ENCODE measurements at regions not wholly inside any gene's neighbourhood (a gene's known extent, or its start where the extent isn't known, plus 50 kb on each side); places are given as distances from the start of the nearest gene placed in this dataset.
"Not testable (repeated sequence)": the region's sequence is repeated elsewhere in the genome, so short reads cannot be mapped to it uniquely, and the experiment has no call there.

- Histone ChIP-seq H2AK5ac (ENCODE audit: low read depth, low read length) (no peak overlapping the region), H2AFZ (ENCODE audit: low read length) (no peak overlapping the region), H3K9ac (ENCODE audit: low read depth, low read length, poor library complexity) (no peak overlapping the region), H3K9me3 (replicated peaks in 1 of 2; ENCODE audit: control insufficient read depth in 2 of 2, insufficient read depth in 1 of 2, low read depth in 1 of 2, low read length in 2 of 2) (no peaks in the 10 kb centered on the region), H2BK120ac (ENCODE audit: low read depth, low read length) (no peak overlapping the region), H3K14ac (ENCODE audit: low read length) (no peak overlapping the region), H3K36me3 (replicated peaks in 1 of 2; ENCODE audit: control insufficient read depth in 2 of 2, insufficient read depth in 2 of 2, low read length in 2 of 2) (no peaks in the 10 kb centered on the region), H3K79me1 (ENCODE audit: low read depth, low read length) (no peaks in the 10 kb centered on the region), H2BK15ac (ENCODE audit: low read length) (no peak overlapping the region), H3K23ac (ENCODE audit: low read depth, low read length, poor library complexity) (no peak overlapping the region), H3K27ac (replicated peaks; ENCODE audit: low read length) (no peak overlapping the region), H2BK12ac (ENCODE audit: low read length) (no peak overlapping the region), H3K4ac (ENCODE audit: low read length) (no peak overlapping the region), H4K8ac (ENCODE audit: low read depth, low read length) (no peak overlapping the region), H3K27me3 (ENCODE audit: control insufficient read depth in 3 of 3, insufficient read depth in 3 of 3, low read depth in 1 of 3, low read length in 3 of 3) (no peaks in the 10 kb centered on the region), H2BK5ac (ENCODE audit: low read length) (no peak overlapping the region), H3K4me2 (ENCODE audit: insufficient read depth, low read length, poor library complexity, severe bottlenecking) (no peak overlapping the region), H3K4me1 (ENCODE audit: control insufficient read depth in 2 of 2, insufficient read depth in 1 of 2, low read depth in 1 of 2, low read length in 2 of 2) (no peaks in the 10 kb centered on the region), H3K4me3 (ENCODE audit: low read length in 2 of 2) (no peak overlapping the region), H4K91ac (ENCODE audit: low read depth, low read length, poor library complexity) (no peak overlapping the region), H3K18ac (ENCODE audit: low read length) (no peak overlapping the region)
- no peak for DNase-seq (ENCODE audit: low spot score)
These were observed 199.9 kb downstream of the EVX1 start for GRCh38 chr7:27442455-27442854.

- not testable (repeated sequence) for H3K9me3 ChIP-seq (replicated peaks in 1 of 2; ENCODE audit: control insufficient read depth in 2 of 2, insufficient read depth in 1 of 2, low read depth in 1 of 2, low read length in 2 of 2); H2BK5ac ChIP-seq (ENCODE audit: low read length); H3K27me3 ChIP-seq (ENCODE audit: control insufficient read depth in 3 of 3, insufficient read depth in 3 of 3, low read depth in 1 of 3, low read length in 3 of 3); H4K8ac ChIP-seq (ENCODE audit: low read depth, low read length); H2BK12ac ChIP-seq (ENCODE audit: low read length); H2AK5ac ChIP-seq (ENCODE audit: low read depth, low read length); H3K4me2 ChIP-seq (ENCODE audit: insufficient read depth, low read length, poor library complexity, severe bottlenecking); H3K4ac ChIP-seq (ENCODE audit: low read length); H2BK120ac ChIP-seq (ENCODE audit: low read depth, low read length); H3K36me3 ChIP-seq (replicated peaks in 1 of 2; ENCODE audit: control insufficient read depth in 2 of 2, insufficient read depth in 2 of 2, low read length in 2 of 2); H2BK15ac ChIP-seq (ENCODE audit: low read length); H3K23ac ChIP-seq (ENCODE audit: low read depth, low read length, poor library complexity); DNase-seq (ENCODE audit: low spot score); H4K91ac ChIP-seq (ENCODE audit: low read depth, low read length, poor library complexity); H3K79me1 ChIP-seq (ENCODE audit: low read depth, low read length); H3K18ac ChIP-seq (ENCODE audit: low read length); H3K9ac ChIP-seq (ENCODE audit: low read depth, low read length, poor library complexity); H3K14ac ChIP-seq (ENCODE audit: low read length); H3K4me1 ChIP-seq (ENCODE audit: control insufficient read depth in 2 of 2, insufficient read depth in 1 of 2, low read depth in 1 of 2, low read length in 2 of 2); H3K4me3 ChIP-seq (ENCODE audit: low read length in 2 of 2); H3K27ac ChIP-seq (replicated peaks; ENCODE audit: low read length)
- WGBS, 2 donors (ENCODE audit: extremely low coverage in 2 of 2, insufficient read length in 2 of 2, insufficient replicate concordance in 1 of 2) = no CpG with 5 or more reads among the region's 8 CpGs
- H2AFZ ChIP-seq (ENCODE audit: low read length) = peak overlapping the region; percentile 68
These were observed 206.4 kb downstream of the EVX1 start for GRCh38 chr7:27449046-27449445.

- H3K4me2 ChIP-seq (ENCODE audit: insufficient read depth, low read length, poor library complexity, severe bottlenecking) = no peak overlapping the region
- no peaks in the 10 kb centered on the region for H3K9me3 ChIP-seq (replicated peaks in 1 of 2; ENCODE audit: control insufficient read depth in 2 of 2, insufficient read depth in 1 of 2, low read depth in 1 of 2, low read length in 2 of 2)
- WGBS, 2 donors (ENCODE audit: extremely low coverage in 2 of 2, insufficient read length in 2 of 2, insufficient replicate concordance in 1 of 2) = no CpG with 5 or more reads among the region's 8 CpGs
- H2BK12ac ChIP-seq (ENCODE audit: low read length) = no peak overlapping the region
- H3K79me1 ChIP-seq (ENCODE audit: low read depth, low read length) = no peaks in the 10 kb centered on the region
- no peak overlapping the region for H3K23ac ChIP-seq (ENCODE audit: low read depth, low read length, poor library complexity)
- peaks cover 0 to 4% of the 10 kb centered on the region in 2 donors for H3K4me1 ChIP-seq (ENCODE audit: control insufficient read depth in 2 of 2, insufficient read depth in 1 of 2, low read depth in 1 of 2, low read length in 2 of 2)
- H3K4me3 ChIP-seq (ENCODE audit: low read length in 2 of 2) = no peak overlapping the region
- H3K18ac ChIP-seq (ENCODE audit: low read length) = peak overlapping the region; percentile 19
- H3K27me3 ChIP-seq (ENCODE audit: control insufficient read depth in 3 of 3, insufficient read depth in 3 of 3, low read depth in 1 of 3, low read length in 3 of 3) = no peaks in the 10 kb centered on the region
- H2AK5ac ChIP-seq (ENCODE audit: low read depth, low read length) = no peak overlapping the region
- H3K14ac ChIP-seq (ENCODE audit: low read length) = peak overlapping the region; percentile 97
- peak overlapping the region; percentile 48 for H2AFZ ChIP-seq (ENCODE audit: low read length)
- H4K8ac ChIP-seq (ENCODE audit: low read depth, low read length) = no peak overlapping the region
- H2BK15ac ChIP-seq (ENCODE audit: low read length) = no peak overlapping the region
- no peaks in the 10 kb centered on the region for H3K36me3 ChIP-seq (replicated peaks in 1 of 2; ENCODE audit: control insufficient read depth in 2 of 2, insufficient read depth in 2 of 2, low read length in 2 of 2)
- no peak overlapping the region for H3K9ac ChIP-seq (ENCODE audit: low read depth, low read length, poor library complexity)
- H3K4ac ChIP-seq (ENCODE audit: low read length) = no peak overlapping the region
- DNase-seq (ENCODE audit: low spot score) = no peak
- H2BK5ac ChIP-seq (ENCODE audit: low read length) = no peak overlapping the region
- H4K91ac ChIP-seq (ENCODE audit: low read depth, low read length, poor library complexity) = no peak overlapping the region
- no peak overlapping the region for H3K27ac ChIP-seq (replicated peaks; ENCODE audit: low read length)
- H2BK120ac ChIP-seq (ENCODE audit: low read depth, low read length) = no peak overlapping the region
These were observed 208.8 kb downstream of the HIBADH start for GRCh38 chr7:27453702-27454405.

GRCh38 chr7:27457120-27457519 is 205.6 kb downstream of the HIBADH start:
- not testable (repeated sequence) for DNase-seq (ENCODE audit: low spot score); H3K36me3 ChIP-seq (replicated peaks in 1 of 2; ENCODE audit: control insufficient read depth in 2 of 2, insufficient read depth in 2 of 2, low read length in 2 of 2); H2BK12ac ChIP-seq (ENCODE audit: low read length); H3K4me1 ChIP-seq (ENCODE audit: control insufficient read depth in 2 of 2, insufficient read depth in 1 of 2, low read depth in 1 of 2, low read length in 2 of 2); H3K4ac ChIP-seq (ENCODE audit: low read length); H3K4me2 ChIP-seq (ENCODE audit: insufficient read depth, low read length, poor library complexity, severe bottlenecking); H3K79me1 ChIP-seq (ENCODE audit: low read depth, low read length); H3K14ac ChIP-seq (ENCODE audit: low read length); H3K18ac ChIP-seq (ENCODE audit: low read length); H4K8ac ChIP-seq (ENCODE audit: low read depth, low read length); H2AK5ac ChIP-seq (ENCODE audit: low read depth, low read length); H2AFZ ChIP-seq (ENCODE audit: low read length); H3K23ac ChIP-seq (ENCODE audit: low read depth, low read length, poor library complexity); H2BK5ac ChIP-seq (ENCODE audit: low read length); H3K9me3 ChIP-seq (replicated peaks in 1 of 2; ENCODE audit: control insufficient read depth in 2 of 2, insufficient read depth in 1 of 2, low read depth in 1 of 2, low read length in 2 of 2); H3K9ac ChIP-seq (ENCODE audit: low read depth, low read length, poor library complexity); H3K27me3 ChIP-seq (ENCODE audit: control insufficient read depth in 3 of 3, insufficient read depth in 3 of 3, low read depth in 1 of 3, low read length in 3 of 3); H3K27ac ChIP-seq (replicated peaks; ENCODE audit: low read length); H2BK15ac ChIP-seq (ENCODE audit: low read length); H4K91ac ChIP-seq (ENCODE audit: low read depth, low read length, poor library complexity); H3K4me3 ChIP-seq (ENCODE audit: low read length in 2 of 2); H2BK120ac ChIP-seq (ENCODE audit: low read depth, low read length)
- no CpG with 5 or more reads among the region's 16 CpGs for WGBS, 2 donors (ENCODE audit: extremely low coverage in 2 of 2, insufficient read length in 2 of 2, insufficient replicate concordance in 1 of 2)

Measured in neuronal stem cell (in vitro differentiated cells).